Endothelial cell of umbilical vein (primary cell): ENCODE measurements at regions not wholly inside any gene's neighbourhood (a gene's known extent, or its start where the extent isn't known, plus 50 kb on each side); places are given as distances from the start of the nearest gene placed in this dataset.

Experiments
- BruUV-seq: library from RNA; stranded (reverse); fragments of 400-500 nt; replicated peaks from 2 replicates; lab custom pipeline; 2021; lab: Mats Ljungman, UMichigan
- CTCF ChIA-PET: fragments of 300-600, 350-600 bp; sonication (Branson Sonifier 250); formaldehyde crosslinking; loops from one replicate; lab custom pipeline; 2021; ENCODE audit warnings: antibody characterized with exemption, inconsistent platforms; lab: Charles Lee
- POLR2A ChIA-PET: fragments of 300-600, 350-600 bp; sonication (Branson Sonifier 250); formaldehyde crosslinking; loops from one replicate; lab custom pipeline; 2021; ENCODE audit warnings: antibody characterized with exemption, inconsistent platforms; lab: Charles Lee
- DNase-seq: peaks from one replicate; pipeline ENCODE4 v3.0.0-alpha.2; 2011; ENCODE audit warnings: low read depth, low spot score
- FAIRE-seq: peaks from 2 replicates; lab custom pipeline; 2011; peaks lifted over from hg19 to GRCh38; lab: Jason Lieb, UNC
- H2AFZ ChIP-seq: 2 replicates; pipeline ENCODE4 v1.6.0; 2012; ENCODE audit warnings: low read depth, low read length, control low read depth, inconsistent platforms
- H3K27ac ChIP-seq: 2 replicates; pipeline ENCODE4 v1.5.1; 2011; ENCODE audit warnings: low read depth, mild to moderate bottlenecking, control low read depth, low read length, moderate library complexity; ENCODE audit not compliant: insufficient read depth
- H3K27me3 ChIP-seq, 2 experiments: 2 replicates each; pipeline versions ENCODE4 v1.6.0 to v1.6.1; 2011; ENCODE audit warnings: low read length in 2 of 2, mixed read lengths in 1 of 2; ENCODE audit not compliant: control insufficient read depth in 2 of 2, insufficient read depth in 2 of 2
- H3K36me3 ChIP-seq, 2 experiments: 2 replicates in 1 of 2; 3 replicates in 1 of 2; pipeline ENCODE4 v1.5.1; 2011; ENCODE audit warnings: low read length in 2 of 2, mild to moderate bottlenecking in 1 of 2, moderate library complexity in 1 of 2; ENCODE audit not compliant: control insufficient read depth in 2 of 2, insufficient read depth in 2 of 2; ENCODE audit errors: extremely low read depth in 1 of 2
- H3K4me1 ChIP-seq: 3 replicates; pipeline ENCODE4 v1.5.1; 2011; ENCODE audit warnings: mild to moderate bottlenecking, low read length; ENCODE audit not compliant: control insufficient read depth, insufficient read depth; ENCODE audit errors: extremely low read depth
- H3K4me2 ChIP-seq: 2 replicates; pipeline ENCODE4 v1.6.1; 2011; ENCODE audit warnings: low read length, control low read depth, mixed read lengths; ENCODE audit not compliant: insufficient read depth
- H3K4me3 ChIP-seq, 3 experiments: fragments of 200-600 bp in 1 of 3; sonication (generic), shearing (Covaris generic) in 1 of 3; replicated peaks in 1 of 3; 2 replicates each; pipeline ENCODE4 v1.5.1; 2011 to 2016; ENCODE audit warnings: control low read depth in 3 of 3, low read length in 3 of 3, mild to moderate bottlenecking in 2 of 3, inconsistent platforms in 1 of 3, low read depth in 1 of 3, moderate library complexity in 1 of 3; ENCODE audit not compliant: insufficient read depth in 1 of 3
- H3K79me2 ChIP-seq: 2 replicates; pipeline ENCODE4 v1.6.0; 2012; ENCODE audit warnings: low read length, inconsistent platforms; ENCODE audit not compliant: control insufficient read depth, insufficient read depth
- H3K9ac ChIP-seq: replicated peaks from 2 replicates; pipeline ENCODE3; 2011; ENCODE audit warnings: low read length, control low read depth; ENCODE audit not compliant: insufficient read depth; ENCODE audit errors: extremely low read depth
- H3K9me1 ChIP-seq: replicated peaks from 3 replicates; pipeline ENCODE4 v1.6.0; 2011; ENCODE audit warnings: mild to moderate bottlenecking, low read length; ENCODE audit not compliant: control insufficient read depth, insufficient read depth; ENCODE audit errors: extremely low read depth
- H3K9me3 ChIP-seq: replicated peaks from 2 replicates; pipeline ENCODE4 v1.5.1; 2012; ENCODE audit warnings: low read length, inconsistent platforms; ENCODE audit not compliant: control insufficient read depth, insufficient read depth
- H4K20me1 ChIP-seq: replicated peaks from 2 replicates; pipeline ENCODE3; 2011; ENCODE audit warnings: mild to moderate bottlenecking, low read length; ENCODE audit not compliant: control insufficient read depth, insufficient read depth; ENCODE audit errors: extremely low read depth
- EZH2 ChIP-seq: IDR thresholded peaks from 2 replicates; pipeline ENCODE4 v1.6.1; 2012; ENCODE audit warnings: borderline replicate concordance, low read depth, mild to moderate bottlenecking, moderate library complexity, low read length, inconsistent platforms; ENCODE audit not compliant: severe bottlenecking
- FOS ChIP-seq: IDR thresholded peaks from 2 replicates; pipeline ENCODE4 v1.6.1; 2011; ENCODE audit warnings: mild to moderate bottlenecking, low read length, moderate library complexity, borderline replicate concordance; ENCODE audit not compliant: insufficient read depth
- GATA2 ChIP-seq: IDR thresholded peaks from 2 replicates; pipeline ENCODE4 v1.7.0; 2011; ENCODE audit warnings: low read depth, mild to moderate bottlenecking, moderate library complexity, mixed read lengths, low read length; ENCODE audit not compliant: insufficient read length, insufficient read depth
- JUN ChIP-seq: IDR thresholded peaks from 2 replicates; pipeline ENCODE4 v1.6.1; 2011; ENCODE audit warnings: borderline replicate concordance, low read depth; ENCODE audit not compliant: insufficient read length, insufficient read depth
- MYC ChIP-seq: IDR thresholded peaks from one replicate; pipeline ENCODE4 v1.6.1; 2011; ENCODE audit warnings: mild to moderate bottlenecking, low read depth, low read length
- POLR2A ChIP-seq: IDR thresholded peaks from 2 replicates; pipeline ENCODE4 v1.6.1; 2012; ENCODE audit warnings: low read depth, mild to moderate bottlenecking, control low read depth, low read length
- POLR2AphosphoS5 ChIP-seq: IDR thresholded peaks from 2 replicates; pipeline ENCODE4 v1.6.1; 2012; ENCODE audit warnings: low read depth, mild to moderate bottlenecking, control low read depth, low read length, moderate library complexity; ENCODE audit not compliant: insufficient read depth
- dilution Hi-C: fragments of 300-500 bp; cut with MboI; formaldehyde crosslinking; loops from one replicate; pipeline ENCODE4 v1.15.0; 2019; ENCODE audit warnings: low sequenced_read_pairs; ENCODE audit not compliant: extremely low pct_ligation_motif_present
- intact Hi-C: fragments of 100-400 bp; cut with micrococcal nuclease; formaldehyde crosslinking; loops from one replicate; pipeline ENCODE4 v1.10.0; 2022
- TF ChIP-seq, protein P1 (sequence below): IDR thresholded peaks from 2 replicates; pipeline ENCODE4 v1.6.1; 2011; ENCODE audit not compliant: insufficient read depth, insufficient read length
- TF ChIP-seq, protein P2 (sequence below), 2 donors: IDR thresholded peaks; 1 replicate in 1 of 2; 2 replicates in 1 of 2; pipeline ENCODE4 v1.5.1; 2011; ENCODE audit warnings: low read length in 2 of 2, mild to moderate bottlenecking in 2 of 2, moderate library complexity in 2 of 2, control low read depth in 1 of 2, inconsistent platforms in 1 of 2, low read depth in 1 of 2; ENCODE audit not compliant: insufficient read depth in 1 of 2; ENCODE audit errors: extremely low read depth in 1 of 2

DNA sequence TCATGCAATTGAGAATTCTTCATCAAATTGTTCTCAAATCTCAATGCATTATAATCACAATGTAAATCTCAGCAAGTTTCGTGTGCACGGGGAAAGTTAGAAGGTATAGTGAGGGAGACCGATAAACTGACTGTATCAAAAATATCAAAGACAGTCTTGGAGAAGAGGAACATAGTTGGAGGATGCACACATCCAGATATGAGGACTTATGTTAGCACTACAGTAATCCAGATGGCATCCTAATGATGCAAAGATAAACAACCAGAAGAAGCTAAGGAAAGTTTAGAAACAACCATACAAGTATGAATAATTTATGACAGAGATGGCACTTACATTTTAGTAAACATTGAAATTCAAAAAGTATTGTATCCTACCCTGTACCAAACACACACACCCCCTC lies 760.1 kb downstream of the RPS29 start:
- ChIA-PET CTCF (no interaction called here), POLR2A (no interaction called here)
- Histone ChIP-seq H3K79me2 (no peaks in the 10 kb centered on the region), H3K4me3 (no peak overlapping the region), H2AFZ (no peak overlapping the region), H3K9ac (no peak overlapping the region), H4K20me1 (no peaks in the 10 kb centered on the region), H3K4me1 (no peaks in the 10 kb centered on the region), H3K9me1 (no peaks in the 10 kb centered on the region), H3K27me3 (no peaks in the 10 kb centered on the region), H3K36me3 (no peaks in the 10 kb centered on the region), H3K4me2 (no peak overlapping the region), H3K27ac (no peak overlapping the region), H3K9me3 (no peaks in the 10 kb centered on the region)
- no TSS peak for BruUV-seq
- dilution Hi-C loops, result no loop called here
- TF ChIP-seq MYC (no peak), EZH2 (no peak), POLR2AphosphoS5 (no peak), POLR2A (no peak), JUN (no peak), GATA2 (no peak), FOS (no peak)
- TF ChIP-seq, protein P1, sequence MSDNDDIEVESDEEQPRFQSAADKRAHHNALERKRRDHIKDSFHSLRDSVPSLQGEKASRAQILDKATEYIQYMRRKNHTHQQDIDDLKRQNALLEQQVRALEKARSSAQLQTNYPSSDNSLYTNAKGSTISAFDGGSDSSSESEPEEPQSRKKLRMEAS, result no peak
- TF ChIP-seq, protein P2, sequence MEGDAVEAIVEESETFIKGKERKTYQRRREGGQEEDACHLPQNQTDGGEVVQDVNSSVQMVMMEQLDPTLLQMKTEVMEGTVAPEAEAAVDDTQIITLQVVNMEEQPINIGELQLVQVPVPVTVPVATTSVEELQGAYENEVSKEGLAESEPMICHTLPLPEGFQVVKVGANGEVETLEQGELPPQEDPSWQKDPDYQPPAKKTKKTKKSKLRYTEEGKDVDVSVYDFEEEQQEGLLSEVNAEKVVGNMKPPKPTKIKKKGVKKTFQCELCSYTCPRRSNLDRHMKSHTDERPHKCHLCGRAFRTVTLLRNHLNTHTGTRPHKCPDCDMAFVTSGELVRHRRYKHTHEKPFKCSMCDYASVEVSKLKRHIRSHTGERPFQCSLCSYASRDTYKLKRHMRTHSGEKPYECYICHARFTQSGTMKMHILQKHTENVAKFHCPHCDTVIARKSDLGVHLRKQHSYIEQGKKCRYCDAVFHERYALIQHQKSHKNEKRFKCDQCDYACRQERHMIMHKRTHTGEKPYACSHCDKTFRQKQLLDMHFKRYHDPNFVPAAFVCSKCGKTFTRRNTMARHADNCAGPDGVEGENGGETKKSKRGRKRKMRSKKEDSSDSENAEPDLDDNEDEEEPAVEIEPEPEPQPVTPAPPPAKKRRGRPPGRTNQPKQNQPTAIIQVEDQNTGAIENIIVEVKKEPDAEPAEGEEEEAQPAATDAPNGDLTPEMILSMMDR (IDR thresholded peaks at IDR 0.05; ENCODE audit: extremely low read depth in 1 of 2, insufficient read depth in 1 of 2, low read depth in 1 of 2, low read length in 2 of 2), result no peak
- FAIRE-seq (no peak), DNase-seq (no peak)
- intact Hi-C loops, result no loop called here
